Large intestine (tissue), 3 donors: ENCODE measurements at regions not wholly inside any gene's neighbourhood (a gene's known extent, or its start where the extent isn't known, plus 50 kb on each side); places are given as distances from the start of the nearest gene placed in this dataset.

ENCODE experiments used
- DNase-seq, 2 donors: peaks; one replicate each; pipeline versions ENCODE4 v3.0.0 to v3.0.0-alpha.2; 2013
- H3K27ac ChIP-seq: one replicate; pipeline ENCODE4 v1.5.1; 2013; ENCODE audit warnings: low read length
- H3K27me3 ChIP-seq: 2 replicates; pipeline ENCODE4 v1.6.1; 2013; ENCODE audit warnings: low read length; ENCODE audit not compliant: control insufficient read depth, insufficient read depth
- H3K36me3 ChIP-seq: 2 replicates; pipeline ENCODE4 v1.6.1; 2013; ENCODE audit warnings: low read length; ENCODE audit not compliant: control insufficient read depth, insufficient read depth
- H3K4me1 ChIP-seq: one replicate; pipeline ENCODE4 v1.6.1; 2013; ENCODE audit warnings: low read length; ENCODE audit not compliant: control insufficient read depth, insufficient read depth
- H3K4me3 ChIP-seq: one replicate; pipeline ENCODE4 v1.5.1; 2013; ENCODE audit warnings: low read length
- H3K9me3 ChIP-seq: one replicate; pipeline ENCODE4 v1.6.1; 2013; ENCODE audit warnings: mild to moderate bottlenecking, low read depth, low read length, moderate library complexity; ENCODE audit not compliant: control insufficient read depth
- WGBS: methylation state at CpG from one replicate; pipeline ENCODE4 v1.1.5; 2013; ENCODE audit warnings: low lambda C conversion rate; ENCODE audit not compliant: insufficient coverage; 5-methylcytosine and 5-hydroxymethylcytosine counted together

- Histone ChIP-seq H3K4me1 (no peaks in the 10 kb centered on the region), H3K27me3 (no peaks in the 10 kb centered on the region), H3K27ac (no peak overlapping the region), H3K9me3 (no peaks in the 10 kb centered on the region), H3K4me3 (no peak overlapping the region), H3K36me3 (no peaks in the 10 kb centered on the region)
- no peak for DNase-seq
- 80% methylated on average over 1 of the region's 3 CpGs for WGBS
Observed at GRCh38 chr4:148686449-148686848, 244.2 kb upstream of the NR3C2 start.

DNA sequence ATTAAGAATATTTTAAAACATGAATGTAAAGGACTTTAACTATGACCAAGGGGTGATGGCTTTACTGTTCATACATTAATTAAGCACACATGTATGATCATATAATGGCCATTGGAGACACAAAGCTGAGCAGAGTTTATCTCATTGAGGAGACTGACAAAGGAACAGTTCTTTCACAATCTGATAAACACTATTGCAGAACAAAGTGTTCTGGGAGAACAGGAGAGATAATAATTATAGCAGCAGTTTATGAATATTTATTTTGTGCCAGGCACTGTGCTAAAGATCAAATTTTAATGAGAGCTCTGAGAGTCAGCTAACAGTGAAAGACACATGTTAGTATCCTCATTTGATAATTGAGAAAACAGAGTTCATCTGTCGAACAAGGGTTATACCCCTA is 242.4 kb upstream of the NR3C2 start:
- no CpG with 5 or more reads among the region's 1 CpG for WGBS
- Histone ChIP-seq H3K9me3 (no peaks in the 10 kb centered on the region), H3K27ac (no peak overlapping the region), H3K36me3 (no peaks in the 10 kb centered on the region), H3K4me1 (no peaks in the 10 kb centered on the region), H3K4me3 (no peak overlapping the region), H3K27me3 (no peaks in the 10 kb centered on the region)
- no peak for DNase-seq

DNA sequence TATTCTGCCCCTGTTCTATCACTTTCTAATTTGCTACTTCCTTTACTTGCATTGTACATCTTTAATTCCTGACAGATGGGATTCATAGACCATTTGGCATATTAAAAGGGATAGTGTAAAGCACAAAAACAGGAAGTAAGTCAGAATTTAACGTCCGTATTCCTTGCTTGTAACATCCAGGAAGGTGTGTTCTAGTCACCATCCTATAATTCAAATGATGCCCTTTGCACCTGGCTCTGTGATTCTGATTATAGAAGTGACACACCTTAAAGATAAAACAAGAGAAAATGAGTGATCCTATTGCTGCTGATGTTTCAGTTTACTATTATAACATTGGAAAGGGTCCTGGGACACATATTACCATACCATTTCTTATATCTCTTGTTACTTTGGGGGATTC is 238.7 kb upstream of the NR3C2 start:
- Histone ChIP-seq H3K9me3 (no peaks in the 10 kb centered on the region), H3K27ac (no peak overlapping the region), H3K4me1 (no peaks in the 10 kb centered on the region), H3K36me3 (no peaks in the 10 kb centered on the region), H3K4me3 (no peak overlapping the region), H3K27me3 (no peaks in the 10 kb centered on the region)
- WGBS, result no CpG with 5 or more reads among the region's 2 CpGs
- peak; percentile 23 to 56 for DNase-seq

DNA sequence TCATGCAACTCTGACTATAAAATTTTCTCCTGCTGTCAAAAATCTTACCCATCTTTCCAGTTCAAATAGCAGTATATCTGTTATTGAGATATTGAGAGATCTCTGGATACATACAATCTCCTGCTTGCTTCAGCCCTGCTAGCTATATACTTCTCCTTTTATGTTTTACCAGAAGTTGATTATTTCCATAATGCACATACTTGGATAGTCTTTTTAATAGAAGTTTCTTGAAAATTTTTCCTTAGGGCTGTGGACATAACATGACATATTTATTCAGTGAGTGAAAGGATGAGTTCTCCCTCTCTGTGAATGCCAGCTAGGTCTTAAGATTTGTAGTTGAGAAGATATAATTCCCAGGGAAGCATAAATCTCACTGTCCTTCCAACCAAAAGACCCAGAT is 234.1 kb upstream of the NR3C2 start:
- Histone ChIP-seq H3K4me3 (no peak overlapping the region), H3K4me1 (no peaks in the 10 kb centered on the region), H3K27ac (no peak overlapping the region), H3K36me3 (no peaks in the 10 kb centered on the region), H3K9me3 (no peaks in the 10 kb centered on the region), H3K27me3 (no peaks in the 10 kb centered on the region)
- DNase-seq, result no peak

DNA sequence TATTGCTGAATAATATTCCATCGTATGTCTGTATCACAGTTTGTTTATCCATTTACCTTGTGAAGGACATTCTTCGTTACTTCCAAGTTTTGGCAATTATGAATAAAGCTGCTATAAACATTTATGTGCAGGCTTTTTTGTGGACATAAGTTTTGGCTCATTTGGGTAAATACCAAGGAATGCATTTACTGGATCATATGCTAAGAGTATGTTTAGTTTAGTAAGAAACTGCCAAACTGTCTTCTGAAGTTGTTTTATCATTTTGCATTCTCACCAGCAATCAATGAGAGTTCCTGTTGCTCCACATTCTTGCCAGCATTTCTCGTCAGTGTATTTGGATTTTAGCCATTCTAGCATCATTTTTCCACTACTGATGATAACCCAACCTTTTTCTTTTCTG is 232.7 kb upstream of the NR3C2 start:
- WGBS, result 80% methylated on average over 2 of the region's 3 CpGs
- Histone ChIP-seq H3K4me3 (no peak overlapping the region), H3K27me3 (no peaks in the 10 kb centered on the region), H3K36me3 (no peaks in the 10 kb centered on the region), H3K9me3 (no peaks in the 10 kb centered on the region), H3K4me1 (no peaks in the 10 kb centered on the region), H3K27ac (no peak overlapping the region)
- no peak for DNase-seq

DNA sequence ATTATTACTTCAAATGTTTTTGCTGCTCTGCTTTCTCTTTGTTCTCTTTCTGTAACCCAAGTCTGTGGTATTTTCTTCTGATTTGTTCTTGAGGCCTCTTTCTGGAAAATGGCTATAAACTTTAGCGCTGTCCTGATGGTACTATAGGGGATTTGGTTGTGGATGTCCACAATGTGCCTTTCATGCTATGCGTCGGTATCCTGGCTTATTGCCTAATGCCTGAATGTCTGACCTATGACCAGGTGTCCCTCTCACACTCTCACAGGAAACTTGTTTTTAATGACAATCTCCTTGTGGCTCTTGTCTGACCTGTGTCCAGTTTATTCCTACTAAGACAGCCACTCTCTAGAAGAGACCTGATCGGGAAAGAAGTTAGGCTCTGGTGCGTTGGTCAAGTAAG is 222.4 kb upstream of the NR3C2 start:
- Histone ChIP-seq H3K27me3 (no peaks in the 10 kb centered on the region), H3K36me3 (no peaks in the 10 kb centered on the region), H3K4me1 (no peaks in the 10 kb centered on the region), H3K27ac (no peak overlapping the region), H3K9me3 (no peaks in the 10 kb centered on the region), H3K4me3 (no peak overlapping the region)
- WGBS, result no CpG with 5 or more reads among the region's 5 CpGs
- no peak for DNase-seq

DNA sequence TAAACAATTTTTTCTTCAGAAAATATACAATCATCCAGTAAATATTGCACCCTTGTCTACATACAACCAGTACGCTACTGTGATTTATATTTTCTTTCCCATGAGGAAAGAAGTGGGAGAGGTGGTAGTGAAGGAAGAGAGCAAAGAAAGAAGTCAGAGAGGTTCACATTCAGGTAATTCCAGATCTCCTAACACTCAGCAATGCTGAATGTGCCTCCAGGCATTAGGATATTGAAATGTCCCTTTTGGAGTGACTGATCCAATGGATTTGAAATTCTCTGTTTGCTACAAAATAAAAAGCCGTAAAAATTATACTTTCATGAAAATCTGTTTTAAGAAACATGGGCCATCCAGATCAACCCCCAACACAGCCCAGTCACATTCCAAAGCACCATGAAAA is 211.9 kb upstream of the NR3C2 start:
- no peaks in the 10 kb centered on the region for H3K4me1 ChIP-seq
- H3K27me3 ChIP-seq, result peaks cover under 1% of the 10 kb centered on the region
- WGBS, result 80% methylated on average over 1 of the region's 2 CpGs
- H3K9me3 ChIP-seq, result no peaks in the 10 kb centered on the region
- no peak for DNase-seq
- no peak overlapping the region for H3K4me3 ChIP-seq
- no peaks in the 10 kb centered on the region for H3K36me3 ChIP-seq
- no peak overlapping the region for H3K27ac ChIP-seq

GRCh38 chr4:148653681-148654080 is 211.5 kb upstream of the NR3C2 start:
- H3K27ac ChIP-seq, result no peak overlapping the region
- no peaks in the 10 kb centered on the region for H3K9me3 ChIP-seq
- peaks cover 2% of the 10 kb centered on the region for H3K27me3 ChIP-seq
- 57% methylated on average over 1 of the region's 4 CpGs for WGBS
- DNase-seq, result no peak
- no peaks in the 10 kb centered on the region for H3K36me3 ChIP-seq
- H3K4me3 ChIP-seq, result no peak overlapping the region
- no peaks in the 10 kb centered on the region for H3K4me1 ChIP-seq

DNA sequence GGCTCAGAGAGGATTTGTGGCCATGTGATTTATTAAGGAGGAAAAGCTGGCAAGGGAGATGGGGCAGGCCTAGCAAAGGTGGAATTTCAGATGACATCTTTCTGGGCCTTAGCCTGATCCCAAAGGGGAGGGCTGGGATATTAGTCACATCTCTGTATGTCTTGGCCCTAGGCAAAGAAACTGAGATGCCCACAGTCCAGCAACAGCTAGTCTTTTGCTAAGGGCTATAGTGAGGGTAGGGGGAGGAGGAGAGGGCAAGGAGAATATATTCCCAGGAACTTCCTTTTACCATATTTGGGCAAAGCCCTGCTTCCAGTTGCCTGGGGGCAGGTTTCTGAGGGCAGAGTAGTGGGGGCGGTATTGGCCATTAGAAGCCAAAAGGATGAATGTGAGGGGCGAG is 209.8 kb upstream of the NR3C2 start:
- H3K4me1 ChIP-seq, result no peaks in the 10 kb centered on the region
- H3K27me3 ChIP-seq, result peaks cover 2% of the 10 kb centered on the region
- no peak overlapping the region for H3K4me3 ChIP-seq
- no peaks in the 10 kb centered on the region for H3K36me3 ChIP-seq
- DNase-seq, result no peak
- H3K9me3 ChIP-seq, result no peaks in the 10 kb centered on the region
- H3K27ac ChIP-seq, result no peak overlapping the region
- 100% methylated on average over 1 of the region's 2 CpGs for WGBS

GRCh38 chr4:148649652-148650331 is 207.6 kb upstream of the NR3C2 start:
- peaks cover 2% of the 10 kb centered on the region for H3K27me3 ChIP-seq
- no peaks in the 10 kb centered on the region for H3K36me3 ChIP-seq
- H3K4me1 ChIP-seq, result no peaks in the 10 kb centered on the region
- DNase-seq, result no peak
- WGBS, result no CpG with 5 or more reads among the region's 1 CpG
- H3K27ac ChIP-seq, result no peak overlapping the region
- H3K4me3 ChIP-seq, result no peak overlapping the region
- H3K9me3 ChIP-seq, result no peaks in the 10 kb centered on the region

- Histone ChIP-seq H3K36me3 (no peaks in the 10 kb centered on the region), H3K27me3 (no peaks in the 10 kb centered on the region), H3K4me3 (no peak overlapping the region), H3K9me3 (no peaks in the 10 kb centered on the region), H3K27ac (no peak overlapping the region), H3K4me1 (no peaks in the 10 kb centered on the region)
- DNase-seq, result no peak
- 95% methylated on average over 2 of the region's 2 CpGs for WGBS
Observed at GRCh38 chr4:148643851-148644250, 201.6 kb upstream of the NR3C2 start.
